ENCODE measurements at regions not wholly inside any gene's neighbourhood (a gene's known extent, or its start where the extent isn't known, plus 50 kb on each side); places are given as distances from the start of the nearest gene placed in this dataset.

DNA sequence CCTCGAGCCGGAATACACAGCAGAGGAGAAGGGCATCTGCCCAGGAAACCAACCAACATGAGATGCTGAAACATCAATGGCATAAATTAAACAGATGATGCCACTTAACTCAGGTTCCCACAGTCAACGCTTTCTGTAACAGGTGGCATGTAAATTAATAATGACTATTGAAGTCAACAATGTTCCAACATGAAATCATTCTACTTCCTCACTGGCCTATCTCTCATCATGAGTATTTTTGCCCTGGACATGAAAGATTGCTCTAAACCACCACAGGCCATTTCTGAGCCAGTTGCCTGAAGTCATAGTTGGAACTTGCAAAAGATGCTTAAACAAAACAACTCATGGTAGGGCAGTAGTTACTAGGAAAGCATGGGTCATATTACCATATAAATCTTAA, 397.9 kb upstream of the JARID2 start:
- TF ChIP-seq, protein P1, sequence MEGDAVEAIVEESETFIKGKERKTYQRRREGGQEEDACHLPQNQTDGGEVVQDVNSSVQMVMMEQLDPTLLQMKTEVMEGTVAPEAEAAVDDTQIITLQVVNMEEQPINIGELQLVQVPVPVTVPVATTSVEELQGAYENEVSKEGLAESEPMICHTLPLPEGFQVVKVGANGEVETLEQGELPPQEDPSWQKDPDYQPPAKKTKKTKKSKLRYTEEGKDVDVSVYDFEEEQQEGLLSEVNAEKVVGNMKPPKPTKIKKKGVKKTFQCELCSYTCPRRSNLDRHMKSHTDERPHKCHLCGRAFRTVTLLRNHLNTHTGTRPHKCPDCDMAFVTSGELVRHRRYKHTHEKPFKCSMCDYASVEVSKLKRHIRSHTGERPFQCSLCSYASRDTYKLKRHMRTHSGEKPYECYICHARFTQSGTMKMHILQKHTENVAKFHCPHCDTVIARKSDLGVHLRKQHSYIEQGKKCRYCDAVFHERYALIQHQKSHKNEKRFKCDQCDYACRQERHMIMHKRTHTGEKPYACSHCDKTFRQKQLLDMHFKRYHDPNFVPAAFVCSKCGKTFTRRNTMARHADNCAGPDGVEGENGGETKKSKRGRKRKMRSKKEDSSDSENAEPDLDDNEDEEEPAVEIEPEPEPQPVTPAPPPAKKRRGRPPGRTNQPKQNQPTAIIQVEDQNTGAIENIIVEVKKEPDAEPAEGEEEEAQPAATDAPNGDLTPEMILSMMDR (IDR thresholded peaks at IDR 0.05): no peak
- TF ChIP-seq POLR2A (IDR thresholded peaks at IDR 0.05) (no peak), EP300 (IDR thresholded peaks at IDR 0.05; ENCODE audit: low read depth) (no peak), POLR2AphosphoS5 (IDR thresholded peaks at IDR 0.05) (no peak)
